Central memory CD8-positive, alpha-beta T cell (primary cell): ENCODE measurements at regions not wholly inside any gene's neighbourhood (a gene's known extent, or its start where the extent isn't known, plus 50 kb on each side); places are given as distances from the start of the nearest gene placed in this dataset.
"Not testable (repeated sequence)": the region's sequence is repeated elsewhere in the genome, so short reads cannot be mapped to it uniquely, and the experiment has no call there.

ENCODE experiments used
- ATAC-seq: fragments of 150-1000 bp; cut with Tn5 transposase; replicated peaks from 2 replicates; pipeline ENCODE4 v1.10.0; 2022; ENCODE audit warnings: mild to moderate bottlenecking, moderate FRiP score, moderate number of reproducible peaks; ENCODE audit not compliant: poor library complexity, severe bottlenecking; ENCODE audit errors: extremely low read depth
- DNase-seq, 2 donors: peaks; one replicate each; pipeline ENCODE4 v3.0.0; 2021; ENCODE audit warnings: low spot score in 2 of 2
- H3K27ac Mint-ChIP-seq: one replicate; pipeline ENCODE4 v1.8.0; 2022; ENCODE audit warnings: low read depth, mild to moderate bottlenecking, moderate library complexity, mixed read lengths
- H3K27me3 Mint-ChIP-seq: one replicate; pipeline ENCODE4 v1.8.0; 2022; ENCODE audit warnings: mixed read lengths
- H3K36me3 Mint-ChIP-seq: one replicate; pipeline ENCODE4 v1.8.0; 2022; ENCODE audit warnings: mild to moderate bottlenecking, moderate library complexity, mixed read lengths; ENCODE audit not compliant: insufficient read depth
- H3K4me1 Mint-ChIP-seq: one replicate; pipeline ENCODE4 v1.8.0; 2022; ENCODE audit warnings: mixed read lengths
- H3K4me3 Mint-ChIP-seq: one replicate; pipeline ENCODE4 v1.8.0; 2022; ENCODE audit warnings: mild to moderate bottlenecking, moderate library complexity, mixed read lengths
- H3K9me3 Mint-ChIP-seq: one replicate; pipeline ENCODE4 v1.8.0; 2022; ENCODE audit warnings: mixed read lengths

DNA sequence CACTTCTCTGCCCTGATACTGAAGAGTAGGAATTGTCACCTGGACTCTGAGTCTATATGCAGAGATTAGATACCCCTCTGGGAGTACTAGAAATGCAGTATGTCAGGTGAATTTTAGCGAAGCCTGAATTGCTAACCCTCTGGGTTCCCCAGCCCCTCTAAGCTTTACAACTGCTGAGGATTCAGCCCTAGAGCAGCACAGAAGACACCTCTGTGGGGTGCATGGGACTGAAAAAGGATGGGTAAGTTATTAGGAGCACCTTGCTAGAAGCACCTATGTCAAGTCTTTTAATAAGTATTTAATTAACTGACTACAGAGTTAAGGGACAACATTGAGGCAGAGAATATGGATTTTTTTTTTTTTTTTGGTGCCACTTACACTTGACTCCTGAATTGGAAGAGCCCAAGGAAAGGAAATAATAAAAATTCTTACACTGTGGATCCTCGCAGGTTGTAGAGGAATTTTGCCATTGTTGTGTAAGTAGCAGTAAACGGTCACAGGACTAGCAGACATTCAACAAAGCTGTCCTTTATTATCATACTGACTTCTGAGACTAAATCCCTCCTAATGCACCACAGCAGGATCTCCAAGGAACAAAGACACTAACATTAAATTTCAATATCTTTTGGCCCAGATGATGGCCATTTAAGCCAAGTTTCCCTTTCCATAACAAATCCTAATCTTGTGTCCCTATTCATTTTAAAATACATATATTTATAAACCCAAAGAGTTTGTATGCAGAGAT is 253.2 kb downstream of the ANKRD50 start:
- no peak overlapping the region for H3K27ac Mint-ChIP-seq
- ATAC-seq, result no peak
- peaks cover 1% of the 10 kb centered on the region for H3K36me3 Mint-ChIP-seq
- H3K27me3 Mint-ChIP-seq, result no peaks in the 10 kb centered on the region
- DNase-seq, result no peak
- H3K4me1 Mint-ChIP-seq, result no peaks in the 10 kb centered on the region
- no peak overlapping the region for H3K4me3 Mint-ChIP-seq
- peaks cover 5% of the 10 kb centered on the region for H3K9me3 Mint-ChIP-seq

DNA sequence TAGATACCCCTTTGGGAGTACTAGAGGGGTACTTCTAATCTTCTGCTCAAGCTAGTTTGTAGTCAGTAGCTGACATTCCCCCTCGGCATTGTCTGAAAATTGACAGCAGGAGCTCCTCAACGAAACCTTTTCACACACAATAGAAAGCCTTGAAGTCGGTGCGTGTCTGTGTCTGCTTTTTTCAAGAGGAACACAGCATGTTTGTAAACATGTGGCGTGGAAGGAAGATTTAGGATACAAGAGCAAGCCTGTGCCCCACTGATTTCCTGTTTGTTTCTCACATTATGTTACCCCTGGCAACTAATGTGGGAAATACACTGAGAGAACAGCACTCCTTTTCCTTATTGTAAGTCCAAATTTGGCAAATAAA is 252.6 kb downstream of the ANKRD50 start:
- no peaks in the 10 kb centered on the region for H3K27me3 Mint-ChIP-seq
- no peaks in the 10 kb centered on the region for H3K4me1 Mint-ChIP-seq
- H3K9me3 Mint-ChIP-seq, result peaks cover 5% of the 10 kb centered on the region
- no peak overlapping the region for H3K27ac Mint-ChIP-seq
- peaks cover 1% of the 10 kb centered on the region for H3K36me3 Mint-ChIP-seq
- DNase-seq, result no peak
- H3K4me3 Mint-ChIP-seq, result no peak overlapping the region
- no peak for ATAC-seq

GRCh38 chr4:124461592-124461991 is 250.9 kb downstream of the ANKRD50 start:
- H3K27me3 Mint-ChIP-seq, DNase-seq, H3K36me3 Mint-ChIP-seq, H3K4me1 Mint-ChIP-seq, ATAC-seq, H3K9me3 Mint-ChIP-seq, H3K27ac Mint-ChIP-seq, H3K4me3 Mint-ChIP-seq: not testable (repeated sequence)

DNA sequence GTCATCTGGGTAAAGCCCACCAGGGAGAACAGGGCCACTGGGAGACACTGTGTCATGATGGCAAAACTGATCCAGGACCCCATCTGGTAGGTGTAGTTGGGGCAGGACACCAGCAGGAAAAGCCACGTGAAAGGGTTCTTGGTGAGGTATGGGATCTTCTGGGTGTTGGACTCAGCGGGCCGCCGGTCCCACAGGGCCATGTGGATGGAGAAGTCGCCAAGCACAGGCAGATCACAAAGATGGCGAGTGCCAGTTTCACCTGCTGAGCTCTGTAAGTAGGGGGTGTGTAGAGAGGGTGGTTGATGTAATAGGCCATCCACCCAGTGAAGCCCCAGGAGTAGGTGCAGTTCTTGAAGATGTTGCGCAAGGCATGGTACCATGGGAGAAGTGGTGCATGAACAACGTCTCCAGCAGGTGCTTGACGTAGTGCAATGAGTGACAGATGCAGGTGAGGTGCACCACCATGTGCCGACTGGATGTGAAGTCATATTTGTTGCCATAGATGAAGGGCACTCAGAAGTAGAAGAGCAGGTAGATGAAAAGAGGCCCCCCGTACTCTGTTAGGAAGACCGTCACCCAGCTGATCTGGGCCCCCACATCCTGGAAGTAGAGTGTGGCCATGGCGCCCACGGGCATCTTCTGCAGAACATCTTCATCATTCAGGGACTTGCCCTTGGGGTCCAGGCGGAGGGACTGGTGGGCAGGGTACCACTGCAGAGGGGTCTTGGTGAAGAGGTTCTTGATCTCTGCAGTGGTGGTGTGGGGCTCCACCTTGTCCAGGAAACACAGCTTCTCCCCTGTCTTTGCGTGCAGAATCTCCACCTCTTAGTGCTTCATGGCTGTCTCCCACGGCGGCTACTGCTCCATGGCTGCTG is 249.3 kb downstream of the ANKRD50 start:
- no peak for DNase-seq
- Mint-ChIP-seq H3K27me3 (no peaks in the 10 kb centered on the region), H3K4me3 (no peak overlapping the region), H3K27ac (no peak overlapping the region), H3K36me3 (peaks cover 1% of the 10 kb centered on the region), H3K9me3 (peaks cover 11% of the 10 kb centered on the region), H3K4me1 (no peaks in the 10 kb centered on the region)
- ATAC-seq, result no peak

- Mint-ChIP-seq H3K27me3 (no peaks in the 10 kb centered on the region), H3K9me3 (peaks cover 17% of the 10 kb centered on the region), H3K4me1 (no peaks in the 10 kb centered on the region), H3K27ac (no peak overlapping the region), H3K36me3 (peaks cover 1% of the 10 kb centered on the region), H3K4me3 (no peak overlapping the region)
- no peak for DNase-seq
- ATAC-seq, result no peak
Observed at GRCh38 chr4:124464836-124465235, 247.7 kb downstream of the ANKRD50 start.

DNA sequence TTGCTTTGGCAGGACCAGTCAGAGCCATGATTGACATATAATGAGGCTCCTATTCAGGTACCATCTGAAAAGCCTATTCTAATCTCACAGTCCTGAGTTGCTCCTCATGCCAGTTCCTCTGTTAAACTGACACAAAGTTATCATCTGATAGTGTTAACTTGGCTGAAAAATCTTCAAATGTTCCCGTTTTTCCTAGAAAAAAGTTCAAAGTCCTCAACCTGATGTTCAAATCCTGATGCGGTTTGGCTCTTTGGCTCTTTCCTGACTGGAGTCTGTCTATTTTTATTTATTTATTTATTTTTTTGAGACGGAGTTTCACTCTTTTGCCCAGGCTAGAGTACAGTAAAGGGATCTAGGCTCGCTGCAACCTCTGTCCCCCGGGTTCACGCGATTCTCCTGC is 244.2 kb downstream of the ANKRD50 start:
- Mint-ChIP-seq H3K27ac (no peak overlapping the region), H3K9me3 (peaks cover 20% of the 10 kb centered on the region), H3K36me3 (no peaks in the 10 kb centered on the region), H3K4me1 (no peaks in the 10 kb centered on the region), H3K27me3 (no peaks in the 10 kb centered on the region), H3K4me3 (no peak overlapping the region)
- no peak for DNase-seq
- ATAC-seq, result no peak

- Mint-ChIP-seq H3K9me3 (peaks cover 24% of the 10 kb centered on the region), H3K4me1 (no peaks in the 10 kb centered on the region), H3K27me3 (no peaks in the 10 kb centered on the region), H3K36me3 (no peaks in the 10 kb centered on the region), H3K27ac (no peak overlapping the region), H3K4me3 (no peak overlapping the region)
- DNase-seq, result no peak
- ATAC-seq, result no peak
Observed at GRCh38 chr4:124469981-124470380, 242.6 kb downstream of the ANKRD50 start.

- DNase-seq, result no peak
- peaks cover 4% of the 10 kb centered on the region for H3K9me3 Mint-ChIP-seq
- no peaks in the 10 kb centered on the region for H3K36me3 Mint-ChIP-seq
- ATAC-seq, result no peak
- H3K4me3 Mint-ChIP-seq, result no peak overlapping the region
- H3K4me1 Mint-ChIP-seq, result no peaks in the 10 kb centered on the region
- no peaks in the 10 kb centered on the region for H3K27me3 Mint-ChIP-seq
- no peak overlapping the region for H3K27ac Mint-ChIP-seq
Observed at GRCh38 chr4:124478470-124478869, 234.1 kb downstream of the ANKRD50 start.

- Mint-ChIP-seq H3K27me3 (no peaks in the 10 kb centered on the region), H3K9me3 (peaks cover under 1% of the 10 kb centered on the region), H3K36me3 (no peaks in the 10 kb centered on the region), H3K4me3 (no peak overlapping the region), H3K27ac (no peak overlapping the region), H3K4me1 (no peaks in the 10 kb centered on the region)
- ATAC-seq (no peak), DNase-seq (no peak)
Observed at GRCh38 chr4:124480061-124480460, 232.5 kb downstream of the ANKRD50 start.

- H3K36me3 Mint-ChIP-seq, result no peaks in the 10 kb centered on the region
- H3K4me3 Mint-ChIP-seq, result no peak overlapping the region
- H3K9me3 Mint-ChIP-seq, result no peaks in the 10 kb centered on the region
- ATAC-seq (no peak), DNase-seq (no peak)
- no peaks in the 10 kb centered on the region for H3K27me3 Mint-ChIP-seq
- H3K27ac Mint-ChIP-seq, result no peak overlapping the region
- H3K4me1 Mint-ChIP-seq, result no peaks in the 10 kb centered on the region
Observed at GRCh38 chr4:124481123-124481522, 231.4 kb downstream of the ANKRD50 start.

GRCh38 chr4:124483048-124483906 is 229.3 kb downstream of the ANKRD50 start:
- H3K36me3 Mint-ChIP-seq, result no peaks in the 10 kb centered on the region
- H3K9me3 Mint-ChIP-seq, result no peaks in the 10 kb centered on the region
- H3K4me3 Mint-ChIP-seq, result no peak overlapping the region

DNA sequence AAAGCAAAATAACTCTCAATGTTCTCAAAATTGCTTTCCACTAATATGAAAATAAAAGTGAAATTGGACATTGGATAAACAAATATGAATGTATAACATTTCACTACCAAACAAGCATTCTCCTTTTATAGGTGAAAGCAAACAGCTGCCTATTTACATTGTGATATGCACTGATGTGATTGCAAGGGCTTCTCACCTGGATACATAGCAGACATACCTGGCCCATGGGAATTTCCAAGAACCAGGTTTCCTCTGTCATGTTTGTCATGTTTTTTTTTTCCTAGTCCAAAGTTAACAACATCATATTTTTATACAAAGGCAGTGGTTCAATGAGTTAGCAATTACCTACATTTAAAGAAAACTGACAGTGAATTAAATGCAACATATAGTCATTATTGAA is 228.5 kb downstream of the ANKRD50 start:
- no peak overlapping the region for H3K27ac Mint-ChIP-seq
- H3K4me3 Mint-ChIP-seq, result no peak overlapping the region
- no peaks in the 10 kb centered on the region for H3K4me1 Mint-ChIP-seq
- H3K27me3 Mint-ChIP-seq, result no peaks in the 10 kb centered on the region
- DNase-seq (no peak), ATAC-seq (no peak)
- no peaks in the 10 kb centered on the region for H3K9me3 Mint-ChIP-seq
- H3K36me3 Mint-ChIP-seq, result no peaks in the 10 kb centered on the region

More at GRCh38 chr4:124483048-124483906, 229.3 kb downstream of the ANKRD50 start:
- no peaks in the 10 kb centered on the region for H3K4me1 Mint-ChIP-seq
- no peaks in the 10 kb centered on the region for H3K27me3 Mint-ChIP-seq
- ATAC-seq (no peak), DNase-seq (no peak)
- H3K27ac Mint-ChIP-seq, result no peak overlapping the region
